GM12878 (cell line): ENCODE measurements at regions not wholly inside any gene's neighbourhood (a gene's known extent, or its start where the extent isn't known, plus 50 kb on each side); places are given as distances from the start of the nearest gene placed in this dataset.

ENCODE experiments used
- ATAC-seq: fragments of 200-7000 bp; cut with Tn5 transposase; 3 replicates; pipeline ENCODE4 v1.9.1; 2020; ENCODE audit warnings: mild to moderate bottlenecking, moderate library complexity
- BruUV-seq: library from RNA; stranded (reverse); fragments of 400-500 nt; replicated peaks from 2 replicates; lab custom pipeline; 2021; lab: Mats Ljungman, UMichigan
- CTCF ChIA-PET: fragments of 300-600 bp; sonication (Branson Sonifier 250); formaldehyde crosslinking; extraction: SDS; loops from one replicate; lab custom pipeline; 2021; ENCODE audit warnings: inconsistent platforms; lab: Yijun Ruan, JAX
- POLR2A ChIA-PET: fragments of 350-600 bp; formaldehyde crosslinking; extraction: SDS; loops from one replicate; lab custom pipeline; 2021; ENCODE audit warnings: inconsistent platforms; lab: Charles Lee
- RAD21 ChIA-PET: fragments of 300-600 bp; sonication (Branson Sonifier 250); formaldehyde crosslinking; loops from one replicate; lab custom pipeline; 2023; ENCODE audit warnings: antibody characterized with exemption; ENCODE audit not compliant: unreplicated experiment; lab: Charles Lee
- SMC1A ChIA-PET: fragments of 300-600 bp; sonication (Branson Sonifier 250); formaldehyde crosslinking; loops from one replicate; lab custom pipeline; 2023; ENCODE audit not compliant: unreplicated experiment, uncharacterized antibody; lab: Charles Lee
- DNase-seq: peaks from one replicate; pipeline ENCODE4 v3.0.0-alpha.2; 2011; ENCODE audit warnings: low read depth, low spot score
- FAIRE-seq: peaks from 3 replicates; lab custom pipeline; 2011; peaks lifted over from hg19 to GRCh38; lab: Jason Lieb, UNC
- H2AFZ ChIP-seq: 2 replicates; pipeline ENCODE4 v1.6.0; 2011; ENCODE audit warnings: low read depth, low read length, control low read depth; ENCODE audit not compliant: control insufficient read depth
- H3K27ac ChIP-seq: 2 replicates; pipeline ENCODE4 v1.5.1; 2011; ENCODE audit warnings: control low read depth; ENCODE audit not compliant: control insufficient read depth, insufficient read depth
- H3K27me3 ChIP-seq, 2 experiments: replicated peaks in 1 of 2; 2 replicates each; pipeline versions ENCODE4 v1.6.0 to v1.6.1; 2011; ENCODE audit warnings: low read length in 1 of 2; ENCODE audit not compliant: control insufficient read depth in 2 of 2, insufficient read depth in 2 of 2
- H3K36me3 ChIP-seq, 2 experiments: 2 replicates each; pipeline ENCODE4 v1.5.1; 2011; ENCODE audit warnings: low read length in 1 of 2; ENCODE audit not compliant: control insufficient read depth in 2 of 2, insufficient read depth in 2 of 2
- H3K4me1 ChIP-seq: 2 replicates; pipeline ENCODE4 v1.6.1; 2011; ENCODE audit warnings: mild to moderate bottlenecking, low read length, moderate library complexity, mixed read lengths; ENCODE audit not compliant: control insufficient read depth, insufficient read depth
- H3K4me2 ChIP-seq: 2 replicates; pipeline ENCODE4 v1.6.0; 2011; ENCODE audit warnings: control low read depth; ENCODE audit not compliant: control insufficient read depth, insufficient read depth
- H3K4me3 ChIP-seq: fragments of 200-600 bp; sonication (generic); 2 replicates; pipeline ENCODE4 v1.5.1; 2016
- H3K79me2 ChIP-seq: 2 replicates; pipeline ENCODE4 v1.6.0; 2011; ENCODE audit warnings: low read length; ENCODE audit not compliant: control insufficient read depth, insufficient read depth
- H3K9ac ChIP-seq: 2 replicates; pipeline ENCODE4 v1.8.0; 2011; ENCODE audit warnings: low read length, control low read depth, mixed read lengths; ENCODE audit not compliant: control insufficient read depth, insufficient read depth
- H3K9me3 ChIP-seq: replicated peaks from 3 replicates; pipeline ENCODE4 v1.5.1; 2011; ENCODE audit warnings: mild to moderate bottlenecking, low read length; ENCODE audit not compliant: control insufficient read depth, insufficient read depth
- H4K20me1 ChIP-seq: 2 replicates; pipeline ENCODE4 v1.6.0; 2011; ENCODE audit not compliant: control insufficient read depth, insufficient read depth
- BACH1 ChIP-seq: fragments of 450-650 bp; IDR thresholded peaks from 2 replicates; pipeline ENCODE4 v1.6.1; 2017; ENCODE audit warnings: mild to moderate bottlenecking, borderline replicate concordance
- DPF2 ChIP-seq: fragments of 450-650 bp; IDR thresholded peaks from 2 replicates; pipeline ENCODE4 v1.6.1; 2017; ENCODE audit warnings: mild to moderate bottlenecking
- IRF4 ChIP-seq: IDR thresholded peaks from 2 replicates; pipeline ENCODE4 v1.6.1; 2011; ENCODE audit warnings: low read depth, low read length
- NRF1 ChIP-seq: conservative IDR thresholded peaks from 2 replicates; pipeline ENCODE4 v1.6.1; 2011; ENCODE audit warnings: mild to moderate bottlenecking, low read depth, low read length, improper control_type of control experiment
- POLR2A ChIP-seq: IDR thresholded peaks from 2 replicates; pipeline ENCODE4 v1.6.1; 2011; ENCODE audit warnings: low read depth, mild to moderate bottlenecking, low read length
- POLR2AphosphoS2 ChIP-seq: IDR thresholded peaks from 2 replicates; pipeline ENCODE4 v1.6.1; 2011; ENCODE audit warnings: low read depth, mild to moderate bottlenecking, low read length, improper control_type of control experiment, moderate library complexity
- SMAD1 ChIP-seq: fragments of 450-650 bp; IDR thresholded peaks from 2 replicates; pipeline ENCODE4 v1.6.1; 2018; ENCODE audit warnings: mild to moderate bottlenecking, low read depth; ENCODE audit not compliant: partially characterized antibody
- SMAD5 ChIP-seq: IDR thresholded peaks from 2 replicates; pipeline ENCODE4 v1.6.1; 2016; ENCODE audit warnings: antibody characterized with exemption, low read depth
- STAT3 ChIP-seq: IDR thresholded peaks from 2 replicates; pipeline ENCODE4 v1.6.1; 2011; ENCODE audit warnings: low read depth, low read length, improper control_type of control experiment
- SUZ12 ChIP-seq: fragments of 200-600 bp; sonication (generic); IDR thresholded peaks from one replicate; pipeline ENCODE4 v1.6.1; 2018; ENCODE audit warnings: antibody characterized with exemption, mild to moderate bottlenecking; ENCODE audit not compliant: unreplicated experiment
- TAF1 ChIP-seq: IDR thresholded peaks from 2 replicates; pipeline ENCODE4 v1.6.1; 2011; ENCODE audit warnings: mild to moderate bottlenecking, low read depth, low read length, borderline replicate concordance
- YBX1 ChIP-seq: fragments of 450-650 bp; IDR thresholded peaks from 2 replicates; pipeline ENCODE4 v1.6.1; 2016; ENCODE audit warnings: antibody characterized with exemption
- YY1 ChIP-seq: IDR thresholded peaks from 2 replicates; pipeline ENCODE4 v1.6.1; 2011; ENCODE audit warnings: low read depth, mild to moderate bottlenecking, low read length
- WGBS: methylation state at CpG from one replicate; pipeline ENCODE4 v1.1.6; 2016; ENCODE audit warnings: low lambda C conversion rate; ENCODE audit not compliant: insufficient replicate concordance, insufficient coverage; ENCODE audit errors: missing lambda C conversion rate; 5-methylcytosine and 5-hydroxymethylcytosine counted together
- in situ Hi-C: fragments of 300-500 bp; cut with MboI; formaldehyde crosslinking; loops from 9 replicates; pipeline ENCODE4 v1.14.3; 2018; ENCODE audit warnings: mixed read lengths
- intact Hi-C: fragments of 100-400 bp; cut with micrococcal nuclease; formaldehyde crosslinking; loops from one replicate; pipeline ENCODE4 v1.14.2; 2022; ENCODE audit not compliant: unreplicated experiment
- TF ChIP-seq, protein P1 (sequence below): IDR thresholded peaks from 2 replicates; pipeline ENCODE4 v1.6.1; 2011; ENCODE audit warnings: low read depth, mild to moderate bottlenecking, low read length, moderate library complexity, borderline replicate concordance; ENCODE audit errors: extremely low read depth
- TF ChIP-seq, protein P2 (sequence below): fragments of 450-650 bp; IDR thresholded peaks from 2 replicates; pipeline ENCODE4 v1.6.1; 2018; ENCODE audit warnings: mild to moderate bottlenecking, low read depth, moderate library complexity; ENCODE audit not compliant: partially characterized antibody

DNA sequence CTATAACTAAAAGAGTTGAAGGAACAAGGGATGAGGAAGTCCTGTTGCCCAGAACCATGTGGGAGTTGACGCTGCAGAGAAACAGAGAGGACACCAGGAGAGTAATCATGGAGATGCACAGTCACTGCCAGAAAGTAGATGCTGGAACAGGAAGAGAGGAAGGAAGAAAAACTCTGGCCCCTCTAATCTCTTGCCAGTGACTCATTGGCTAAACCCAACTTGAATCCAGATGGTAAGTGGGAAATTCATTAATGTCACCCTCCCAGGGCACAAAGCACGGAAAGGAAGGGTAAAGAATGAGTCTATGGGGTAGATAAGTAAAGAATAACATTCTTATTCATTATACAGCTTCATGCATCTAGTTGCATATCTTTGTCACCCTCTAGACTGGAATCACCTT lies 631.9 kb downstream of the PRELID2 start:
- no peak for TF ChIP-seq SMAD5
- TF ChIP-seq SUZ12, result no peak
- TF ChIP-seq NRF1, result no peak
- no peak for TF ChIP-seq SMAD1
- TF ChIP-seq IRF4, result no peak
- no peak for TF ChIP-seq POLR2AphosphoS2
- no peak for TF ChIP-seq YBX1
- Histone ChIP-seq H3K4me3 (no peak overlapping the region), H3K4me1 (no peaks in the 10 kb centered on the region), H3K36me3 (no peaks in the 10 kb centered on the region), H3K27ac (no peak overlapping the region), H3K79me2 (no peaks in the 10 kb centered on the region), H3K9me3 (no peaks in the 10 kb centered on the region), H2AFZ (no peak overlapping the region), H3K4me2 (no peak overlapping the region), H3K27me3 (no peaks in the 10 kb centered on the region), H3K9ac (no peak overlapping the region), H4K20me1 (no peaks in the 10 kb centered on the region)
- DNase-seq (no peak), ATAC-seq (no peak), FAIRE-seq (no peak)
- BruUV-seq, result no TSS peak
- RAD21 ChIA-PET, result no interaction called here
- POLR2A ChIA-PET, result no interaction called here
- CTCF ChIA-PET, result no interaction called here
- intact Hi-C loops (no loop called here), in situ Hi-C loops (no loop called here)
- WGBS, result 19% methylated on average over 2 of the region's 2 CpGs
- SMC1A ChIA-PET, result no interaction called here

DNA sequence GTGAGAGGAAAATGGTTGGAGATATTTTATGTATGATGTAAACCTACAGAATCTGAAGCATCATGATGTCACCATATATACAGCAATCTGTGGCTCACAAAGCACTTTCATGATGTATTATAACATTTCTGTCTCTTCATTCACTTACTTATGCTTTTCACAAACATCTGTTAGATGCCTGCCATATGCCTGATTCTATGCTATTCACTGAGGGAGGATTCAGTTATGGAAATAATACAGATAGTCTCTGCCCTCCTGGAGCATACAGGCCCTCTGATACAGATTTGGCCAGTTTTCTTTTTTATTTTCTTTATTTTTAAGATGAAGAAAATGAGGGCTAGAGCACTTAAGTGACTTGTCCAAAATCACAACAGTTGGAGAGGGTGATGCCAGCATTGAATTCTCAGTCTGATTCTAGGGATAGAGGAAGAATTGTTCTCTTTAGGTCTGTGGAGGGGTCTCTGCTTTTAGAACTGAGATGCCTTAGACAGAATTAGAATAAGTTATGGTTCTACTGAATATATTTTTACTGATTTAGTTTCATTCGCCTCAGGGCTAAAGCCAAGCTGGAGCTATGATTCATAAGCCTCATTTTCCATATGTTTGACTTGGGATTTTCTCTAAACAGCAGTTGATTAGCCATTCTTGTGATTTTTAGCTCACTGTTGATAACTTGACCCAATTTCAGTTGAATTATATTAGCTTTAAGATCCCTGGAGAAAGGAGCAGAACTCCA lies 636.4 kb downstream of the PRELID2 start:
- Histone ChIP-seq H3K36me3 (no peaks in the 10 kb centered on the region), H4K20me1 (no peaks in the 10 kb centered on the region), H3K4me2 (no peak overlapping the region), H2AFZ (no peak overlapping the region), H3K4me1 (no peaks in the 10 kb centered on the region), H3K9ac (no peak overlapping the region), H3K27me3 (no peaks in the 10 kb centered on the region), H3K27ac (no peak overlapping the region), H3K4me3 (no peak overlapping the region), H3K79me2 (no peaks in the 10 kb centered on the region), H3K9me3 (no peaks in the 10 kb centered on the region)
- POLR2A ChIA-PET, result interaction anchor here (0.5 kb wide), 1 partner anchor 1989 kb away, joined by 4 read pairs; no protein-coding TSS in a partner anchor
- CTCF ChIA-PET, result no interaction called here
- intact Hi-C loops, result no loop called here
- DNase-seq, result no peak
- in situ Hi-C loops, result no loop called here
- no TSS peak for BruUV-seq
- whole genome bisulfite sequencing, result 0% methylated on average over 1 of the region's 1 CpG
- SMC1A ChIA-PET, result no interaction called here
- FAIRE-seq, result no peak
- RAD21 ChIA-PET, result no interaction called here
- no peak for ATAC-seq
- TF ChIP-seq DPF2, result no peak
- TF ChIP-seq BACH1, result no peak
- TF ChIP-seq STAT3, result no peak
- no peak for TF ChIP-seq TAF1
- TF ChIP-seq, protein P1, sequence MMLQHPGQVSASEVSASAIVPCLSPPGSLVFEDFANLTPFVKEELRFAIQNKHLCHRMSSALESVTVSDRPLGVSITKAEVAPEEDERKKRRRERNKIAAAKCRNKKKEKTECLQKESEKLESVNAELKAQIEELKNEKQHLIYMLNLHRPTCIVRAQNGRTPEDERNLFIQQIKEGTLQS, result no peak
- TF ChIP-seq, protein P2, sequence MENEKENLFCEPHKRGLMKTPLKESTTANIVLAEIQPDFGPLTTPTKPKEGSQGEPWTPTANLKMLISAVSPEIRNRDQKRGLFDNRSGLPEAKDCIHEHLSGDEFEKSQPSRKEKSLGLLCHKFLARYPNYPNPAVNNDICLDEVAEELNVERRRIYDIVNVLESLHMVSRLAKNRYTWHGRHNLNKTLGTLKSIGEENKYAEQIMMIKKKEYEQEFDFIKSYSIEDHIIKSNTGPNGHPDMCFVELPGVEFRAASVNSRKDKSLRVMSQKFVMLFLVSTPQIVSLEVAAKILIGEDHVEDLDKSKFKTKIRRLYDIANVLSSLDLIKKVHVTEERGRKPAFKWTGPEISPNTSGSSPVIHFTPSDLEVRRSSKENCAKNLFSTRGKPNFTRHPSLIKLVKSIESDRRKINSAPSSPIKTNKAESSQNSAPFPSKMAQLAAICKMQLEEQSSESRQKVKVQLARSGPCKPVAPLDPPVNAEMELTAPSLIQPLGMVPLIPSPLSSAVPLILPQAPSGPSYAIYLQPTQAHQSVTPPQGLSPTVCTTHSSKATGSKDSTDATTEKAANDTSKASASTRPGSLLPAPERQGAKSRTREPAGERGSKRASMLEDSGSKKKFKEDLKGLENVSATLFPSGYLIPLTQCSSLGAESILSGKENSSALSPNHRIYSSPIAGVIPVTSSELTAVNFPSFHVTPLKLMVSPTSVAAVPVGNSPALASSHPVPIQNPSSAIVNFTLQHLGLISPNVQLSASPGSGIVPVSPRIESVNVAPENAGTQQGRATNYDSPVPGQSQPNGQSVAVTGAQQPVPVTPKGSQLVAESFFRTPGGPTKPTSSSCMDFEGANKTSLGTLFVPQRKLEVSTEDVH, result no peak
- TF ChIP-seq IRF4, result no peak
- TF ChIP-seq POLR2A, result no peak
- TF ChIP-seq YY1, result no peak
